ENCODE measurements at regions not wholly inside any gene's neighbourhood (a gene's known extent, or its start where the extent isn't known, plus 50 kb on each side); places are given as distances from the start of the nearest gene placed in this dataset.

GRCh38 chr7:69377191-69377590 is 221.1 kb upstream of the AUTS2 start (continued):
- TF ChIP-seq ZNF462 (CRISPR knock-in tag; IDR thresholded peaks at IDR 0.05) = no peak

- no peak overlapping the region for H2AFZ ChIP-seq
- DNase-seq (ENCODE audit: low spot score) (no peak), ATAC-seq (no peak)
- Mint-ChIP-seq H3K9me3 (peaks cover 35% of the 10 kb centered on the region), H3K36me3 (ENCODE audit: low read depth) (no peaks in the 10 kb centered on the region; the same call in 1 of the 3 replicates), H3K4me1 (no peaks in the 10 kb centered on the region), H3K27ac (no peak overlapping the region), H3K4me3 (no peak overlapping the region), H3K27me3 (ENCODE audit: insufficient read depth, low read depth, poor library complexity) (peaks cover 3% of the 10 kb centered on the region)
- no peak overlapping the region for H3K27ac ChIP-seq (ENCODE audit: low read depth)
- H3K4me3 ChIP-seq = no peak overlapping the region
- no peaks in the 10 kb centered on the region for H3K36me3 ChIP-seq (ENCODE audit: insufficient read depth)
- H3K4me1 ChIP-seq (ENCODE audit: insufficient read depth) = no peaks in the 10 kb centered on the region
- H3K4me2 ChIP-seq = no peak overlapping the region
- no peaks in the 10 kb centered on the region for H3F3A ChIP-seq (replicated peaks; ENCODE audit: low read depth)
- no peaks in the 10 kb centered on the region for H3K27me3 ChIP-seq (ENCODE audit: insufficient read depth)
- no peaks in the 10 kb centered on the region for H3K79me2 ChIP-seq (replicated peaks; ENCODE audit: insufficient read depth)
- H4K20me1 ChIP-seq (replicated peaks; ENCODE audit: insufficient read depth) = no peaks in the 10 kb centered on the region
- H3K9me2 ChIP-seq (ENCODE audit: insufficient read depth) = no peaks in the 10 kb centered on the region
- TF ChIP-seq EZH2 (IDR thresholded peaks at IDR 0.05; ENCODE audit: low read depth, unreplicated experiment) (no peak), CREB1 (CRISPR knock-in tag; IDR thresholded peaks at IDR 0.05; ENCODE audit: low read depth) (no peak), NANOG (IDR thresholded peaks at IDR 0.05; ENCODE audit: borderline replicate concordance) (no peak), ZNF462 (CRISPR knock-in tag; IDR thresholded peaks at IDR 0.05) (no peak), ETS1 (IDR thresholded peaks at IDR 0.05) (no peak), POLR2AphosphoS5 (IDR thresholded peaks at IDR 0.05; ENCODE audit: low read depth) (no peak)
Measured at GRCh38 chr7:69388452-69389137, 209.7 kb upstream of the AUTS2 start.
